ENCODE measurements at regions not wholly inside any gene's neighbourhood (a gene's known extent, or its start where the extent isn't known, plus 50 kb on each side); places are given as distances from the start of the nearest gene placed in this dataset.

- 72 to 73% methylated on average over 4 of the region's 4 CpGs for WGBS, 2 donors
- Histone ChIP-seq H3K36me3 (replicated peaks in 1 of 2; ENCODE audit: insufficient read depth in 1 of 2, low read depth in 2 of 2) (no peaks in the 10 kb centered on the region), H3K4me1 (no peaks in the 10 kb centered on the region), H3K27ac (no peak overlapping the region), H3K9me3 (no peaks in the 10 kb centered on the region), H3K27me3 (no peaks in the 10 kb centered on the region), H3K4me3 (no peak overlapping the region)
- TF ChIP-seq, protein P1, sequence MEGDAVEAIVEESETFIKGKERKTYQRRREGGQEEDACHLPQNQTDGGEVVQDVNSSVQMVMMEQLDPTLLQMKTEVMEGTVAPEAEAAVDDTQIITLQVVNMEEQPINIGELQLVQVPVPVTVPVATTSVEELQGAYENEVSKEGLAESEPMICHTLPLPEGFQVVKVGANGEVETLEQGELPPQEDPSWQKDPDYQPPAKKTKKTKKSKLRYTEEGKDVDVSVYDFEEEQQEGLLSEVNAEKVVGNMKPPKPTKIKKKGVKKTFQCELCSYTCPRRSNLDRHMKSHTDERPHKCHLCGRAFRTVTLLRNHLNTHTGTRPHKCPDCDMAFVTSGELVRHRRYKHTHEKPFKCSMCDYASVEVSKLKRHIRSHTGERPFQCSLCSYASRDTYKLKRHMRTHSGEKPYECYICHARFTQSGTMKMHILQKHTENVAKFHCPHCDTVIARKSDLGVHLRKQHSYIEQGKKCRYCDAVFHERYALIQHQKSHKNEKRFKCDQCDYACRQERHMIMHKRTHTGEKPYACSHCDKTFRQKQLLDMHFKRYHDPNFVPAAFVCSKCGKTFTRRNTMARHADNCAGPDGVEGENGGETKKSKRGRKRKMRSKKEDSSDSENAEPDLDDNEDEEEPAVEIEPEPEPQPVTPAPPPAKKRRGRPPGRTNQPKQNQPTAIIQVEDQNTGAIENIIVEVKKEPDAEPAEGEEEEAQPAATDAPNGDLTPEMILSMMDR (IDR thresholded peaks at IDR 0.05) = no peak
- TF ChIP-seq POLR2A (IDR thresholded peaks at IDR 0.05) = no peak
- DNase-seq = no peak
- ATAC-seq = no peak
- intact Hi-C loops (cut with DNase I) = no loop called here
These were observed 134.1 kb upstream of the MC4R start for GRCh38 chr18:60506682-60507081.

- Histone ChIP-seq H3K4me1 (no peaks in the 10 kb centered on the region), H3K4me3 (no peak overlapping the region), H3K27ac (no peak overlapping the region), H3K27me3 (no peaks in the 10 kb centered on the region), H3K36me3 (replicated peaks in 1 of 2; ENCODE audit: insufficient read depth in 1 of 2, low read depth in 2 of 2) (no peaks in the 10 kb centered on the region), H3K9me3 (no peaks in the 10 kb centered on the region)
- WGBS, 2 donors = 49 to 53% methylated on average over 2 of the region's 2 CpGs
- intact Hi-C loops (cut with DNase I) = no loop called here
- no peak for DNase-seq
- ATAC-seq = no peak
- no peak for TF ChIP-seq POLR2A (IDR thresholded peaks at IDR 0.05)
- TF ChIP-seq, protein P1 (IDR thresholded peaks at IDR 0.05) = no peak
These were observed 135.5 kb upstream of the MC4R start for GRCh38 chr18:60508108-60508507.

- Histone ChIP-seq H3K36me3 (replicated peaks in 1 of 2; ENCODE audit: insufficient read depth in 1 of 2, low read depth in 2 of 2) (no peaks in the 10 kb centered on the region), H3K4me1 (no peaks in the 10 kb centered on the region), H3K4me3 (no peak overlapping the region), H3K9me3 (no peaks in the 10 kb centered on the region), H3K27ac (no peak overlapping the region), H3K27me3 (no peaks in the 10 kb centered on the region)
- ATAC-seq (no peak), DNase-seq (no peak)
- intact Hi-C loops (cut with DNase I) = no loop called here
- TF ChIP-seq, protein P1 (IDR thresholded peaks at IDR 0.05) = no peak
- no peak for TF ChIP-seq POLR2A (IDR thresholded peaks at IDR 0.05)
- 70 to 76% methylated on average over 1 of the region's 1 CpG for WGBS, 2 donors
These were observed 162.0 kb upstream of the MC4R start for GRCh38 chr18:60534538-60534937.

- WGBS, 2 donors = 20 to 28% methylated on average over 1 of the region's 1 CpG
- ATAC-seq = no peak
These were observed 164.5 kb upstream of the MC4R start for GRCh38 chr18:60537074-60537473.

GRCh38 chr18:60538891-60539290 lies 166.3 kb upstream of the MC4R start:
- DNase-seq (no peak), ATAC-seq (no peak)
- Histone ChIP-seq H3K9me3 (no peaks in the 10 kb centered on the region), H3K27ac (no peak overlapping the region), H3K4me3 (no peak overlapping the region), H3K4me1 (no peaks in the 10 kb centered on the region), H3K36me3 (replicated peaks in 1 of 2; ENCODE audit: insufficient read depth in 1 of 2, low read depth in 2 of 2) (no peaks in the 10 kb centered on the region), H3K27me3 (no peaks in the 10 kb centered on the region)
- 73 to 83% methylated on average over 2 of the region's 2 CpGs for WGBS, 2 donors
- no peak for TF ChIP-seq POLR2A (IDR thresholded peaks at IDR 0.05)
- intact Hi-C loops (cut with DNase I) = no loop called here

More at GRCh38 chr18:60537074-60537473, 164.5 kb upstream of the MC4R start:
- intact Hi-C loops (cut with DNase I) = no loop called here
- H3K27ac ChIP-seq = no peak overlapping the region
- no peak for DNase-seq
- no peaks in the 10 kb centered on the region for H3K9me3 ChIP-seq
- H3K4me1 ChIP-seq = no peaks in the 10 kb centered on the region
- TF ChIP-seq, protein P1 (IDR thresholded peaks at IDR 0.05) = no peak
- no peak for TF ChIP-seq POLR2A (IDR thresholded peaks at IDR 0.05)
- H3K4me3 ChIP-seq = no peak overlapping the region
- no peaks in the 10 kb centered on the region for H3K36me3 ChIP-seq (replicated peaks in 1 of 2; ENCODE audit: insufficient read depth in 1 of 2, low read depth in 2 of 2)
- no peaks in the 10 kb centered on the region for H3K27me3 ChIP-seq

Data from body of pancreas (tissue), 4 donors.